ENCODE measurements at regions not wholly inside any gene's neighbourhood (a gene's known extent, or its start where the extent isn't known, plus 50 kb on each side); places are given as distances from the start of the nearest gene placed in this dataset.
"Not testable (repeated sequence)": the region's sequence is repeated elsewhere in the genome, so short reads cannot be mapped to it uniquely, and the experiment has no call there.

- no peak for DNase-seq
Observed at GRCh38 chr3:182424006-182424405, 369.3 kb upstream of the ATP11B start.

GRCh38 chr3:182425926-182426718 lies 367.2 kb upstream of the ATP11B start:
- not testable (repeated sequence) for DNase-seq

- DNase-seq: not testable (repeated sequence)
Observed at GRCh38 chr3:182431972-182432371, 361.3 kb upstream of the ATP11B start.

- DNase-seq: no peak
Observed at GRCh38 chr3:182435860-182436259, 357.4 kb upstream of the ATP11B start.

- no peak for DNase-seq
Observed at GRCh38 chr3:182436547-182436946, 356.8 kb upstream of the ATP11B start.

- no peak for DNase-seq
Observed at GRCh38 chr3:182438398-182438797, 354.9 kb upstream of the ATP11B start.

GRCh38 chr3:182440101-182440500 lies 353.2 kb upstream of the ATP11B start:
- DNase-seq: no peak

- no peak for DNase-seq
Observed at GRCh38 chr3:182445576-182445975, 347.7 kb upstream of the ATP11B start.

GRCh38 chr3:182450942-182451787 lies 342.1 kb upstream of the ATP11B start:
- no peak for DNase-seq

- no peak for DNase-seq
Observed at GRCh38 chr3:182451871-182452270, 341.4 kb upstream of the ATP11B start.

GRCh38 chr3:182455011-182455410 lies 338.3 kb upstream of the ATP11B start:
- DNase-seq: no peak

- no peak for DNase-seq
Observed at GRCh38 chr3:182460303-182460702, 333.0 kb upstream of the ATP11B start.

GRCh38 chr3:182462152-182462551 lies 331.2 kb upstream of the ATP11B start:
- no peak for DNase-seq

GRCh38 chr3:182464513-182465145 lies 328.7 kb upstream of the ATP11B start:
- no peak for DNase-seq

- DNase-seq: no peak
Observed at GRCh38 chr3:182465301-182466185, 327.8 kb upstream of the ATP11B start.

- DNase-seq: no peak
Observed at GRCh38 chr3:182469086-182469485, 324.2 kb upstream of the ATP11B start.

GRCh38 chr3:182470187-182470586 lies 323.1 kb upstream of the ATP11B start:
- no peak for DNase-seq

- DNase-seq: no peak
Observed at GRCh38 chr3:182473191-182473710, 320.1 kb upstream of the ATP11B start.

- no peak for DNase-seq
Observed at GRCh38 chr3:182478369-182478768, 314.9 kb upstream of the ATP11B start.

- no peak for DNase-seq
Observed at GRCh38 chr3:182479419-182480336, 313.6 kb upstream of the ATP11B start.

GRCh38 chr3:182482705-182483104 lies 310.6 kb upstream of the ATP11B start:
- no peak for DNase-seq

Measured in DMS 273 treated with DMSO at 0.1 percent for 48 hours (cell line).